NB4 (cell line): ENCODE measurements at regions not wholly inside any gene's neighbourhood (a gene's known extent, or its start where the extent isn't known, plus 50 kb on each side); places are given as distances from the start of the nearest gene placed in this dataset.

Experiments used
- DNase-seq: peaks from one replicate; pipeline ENCODE4 v3.0.0; 2010; ENCODE audit warnings: low read depth
- H3K4me3 ChIP-seq: one replicate; pipeline ENCODE4 v1.5.1; 2011; ENCODE audit warnings: mild to moderate bottlenecking, low read depth, low read length, moderate library complexity
- CTCF ChIP-seq: IDR thresholded peaks from one replicate; pipeline ENCODE4 v1.5.1; 2012; ENCODE audit warnings: low read depth, low read length
- MAX ChIP-seq: IDR thresholded peaks from 2 replicates; pipeline ENCODE4 v1.6.1; 2011; ENCODE audit warnings: low read depth, low read length
- MYC ChIP-seq: IDR thresholded peaks from 2 replicates; pipeline ENCODE4 v1.6.1; 2011; ENCODE audit warnings: low read depth, low read length
- POLR2A ChIP-seq: IDR thresholded peaks from 2 replicates; pipeline ENCODE4 v1.6.1; 2011; ENCODE audit warnings: mild to moderate bottlenecking; ENCODE audit not compliant: insufficient read length; ENCODE audit errors: extremely low read depth

GRCh38 chr1:56068908-56069307 lies 510.5 kb downstream of the PLPP3 start:
- no peak for DNase-seq
- H3K4me3 ChIP-seq = no peak overlapping the region
- TF ChIP-seq POLR2A (no peak), MYC (no peak), MAX (no peak), CTCF (no peak)

- TF ChIP-seq CTCF (no peak), MAX (no peak), POLR2A (no peak), MYC (no peak)
- H3K4me3 ChIP-seq = no peak overlapping the region
- DNase-seq = no peak
Measured at GRCh38 chr1:56068210-56068609, 511.2 kb downstream of the PLPP3 start.

GRCh38 chr1:56065729-56066128 lies 513.6 kb downstream of the PLPP3 start:
- H3K4me3 ChIP-seq = no peak overlapping the region
- no peak for DNase-seq
- TF ChIP-seq MYC (no peak), POLR2A (no peak), CTCF (no peak), MAX (no peak)

GRCh38 chr1:56064705-56065104 lies 514.7 kb downstream of the PLPP3 start:
- TF ChIP-seq MAX (no peak), CTCF (no peak), POLR2A (no peak), MYC (no peak)
- H3K4me3 ChIP-seq = no peak overlapping the region
- DNase-seq = peak; percentile 1

- no peak overlapping the region for H3K4me3 ChIP-seq
- no peak for DNase-seq
- TF ChIP-seq POLR2A = no peak
- TF ChIP-seq CTCF = no peak
- TF ChIP-seq MYC = no peak
- no peak for TF ChIP-seq MAX
Measured at GRCh38 chr1:56063461-56063860, 515.9 kb downstream of the PLPP3 start.

- no peak for DNase-seq
Measured at GRCh38 chr1:56062625-56063024, 516.7 kb downstream of the PLPP3 start.

More at GRCh38 chr1:56062625-56063024, 516.7 kb downstream of the PLPP3 start:
- no peak for TF ChIP-seq MYC
- no peak for TF ChIP-seq CTCF
- TF ChIP-seq MAX = no peak
- TF ChIP-seq POLR2A = no peak
- no peak overlapping the region for H3K4me3 ChIP-seq
